PFSK-1 (cell line): ENCODE measurements at regions not wholly inside any gene's neighbourhood (a gene's known extent, or its start where the extent isn't known, plus 50 kb on each side); places are given as distances from the start of the nearest gene placed in this dataset.

Experiments used
- FOXP2 ChIP-seq: optimal IDR thresholded peaks from 2 replicates; pipeline ENCODE3; 2011; ENCODE audit warnings: borderline replicate concordance, control low read depth, inconsistent platforms; ENCODE audit not compliant: insufficient read depth; ENCODE audit errors: extremely low read length, extremely low read depth
- POLR2AphosphoS5 ChIP-seq: IDR thresholded peaks from 2 replicates; pipeline ENCODE4 v1.6.1; 2012; ENCODE audit warnings: low read depth, mild to moderate bottlenecking, control low read depth, low read length, moderate library complexity
- REST ChIP-seq, 2 experiments: IDR thresholded peaks; 2 replicates each; pipeline versions ENCODE4 v1.6.1 to v1.8.0; 2011 to 2012; ENCODE audit warnings: low read depth in 2 of 2, low read length in 2 of 2, control low read depth in 1 of 2, inconsistent platforms in 1 of 2, mild to moderate bottlenecking in 1 of 2, moderate library complexity in 1 of 2; ENCODE audit not compliant: insufficient read depth in 1 of 2
- SIN3A ChIP-seq: IDR thresholded peaks from 2 replicates; pipeline ENCODE4 v1.6.1; 2012; ENCODE audit warnings: mild to moderate bottlenecking, low read length, moderate library complexity, borderline replicate concordance; ENCODE audit not compliant: insufficient read depth
- TAF1 ChIP-seq: IDR thresholded peaks from 2 replicates; pipeline ENCODE4 v1.6.1; 2012; ENCODE audit warnings: low read length, control low read depth, borderline replicate concordance; ENCODE audit not compliant: insufficient read depth

GRCh38 chr2:34104601-34105000 is 505.5 kb upstream of the FAM98A start:
- TF ChIP-seq REST (IDR thresholded peaks at IDR 0.05; ENCODE audit: insufficient read depth in 1 of 2, low read depth in 2 of 2, low read length in 2 of 2) (no peak), FOXP2 (no peak), SIN3A (no peak), POLR2AphosphoS5 (no peak), TAF1 (no peak)

- TF ChIP-seq TAF1 (no peak), POLR2AphosphoS5 (no peak), SIN3A (no peak), FOXP2 (no peak), REST (IDR thresholded peaks at IDR 0.05; ENCODE audit: insufficient read depth in 1 of 2, low read depth in 2 of 2, low read length in 2 of 2) (no peak)
Observed at GRCh38 chr2:34103437-34103836, 504.3 kb upstream of the FAM98A start.

- TF ChIP-seq SIN3A = no peak
- TF ChIP-seq POLR2AphosphoS5 = no peak
- TF ChIP-seq FOXP2 = no peak
- TF ChIP-seq TAF1 = no peak
- TF ChIP-seq REST (IDR thresholded peaks at IDR 0.05; ENCODE audit: insufficient read depth in 1 of 2, low read depth in 2 of 2, low read length in 2 of 2) = no peak
Observed at GRCh38 chr2:34102339-34102738, 503.2 kb upstream of the FAM98A start.

GRCh38 chr2:34099377-34099776 is 500.3 kb upstream of the FAM98A start:
- TF ChIP-seq TAF1 (no peak), REST (IDR thresholded peaks at IDR 0.05; ENCODE audit: insufficient read depth in 1 of 2, low read depth in 2 of 2, low read length in 2 of 2) (no peak), POLR2AphosphoS5 (no peak), FOXP2 (no peak), SIN3A (no peak)

GRCh38 chr2:34098256-34098655 is 499.2 kb upstream of the FAM98A start:
- TF ChIP-seq TAF1 = no peak
- no peak for TF ChIP-seq SIN3A
- no peak for TF ChIP-seq REST (IDR thresholded peaks at IDR 0.05; ENCODE audit: insufficient read depth in 1 of 2, low read depth in 2 of 2, low read length in 2 of 2)
- TF ChIP-seq POLR2AphosphoS5 = no peak
- TF ChIP-seq FOXP2 = no peak
